Colonic mucosa (tissue), 4 donors: ENCODE measurements at regions not wholly inside any gene's neighbourhood (a gene's known extent, or its start where the extent isn't known, plus 50 kb on each side); places are given as distances from the start of the nearest gene placed in this dataset.

Source experiments
- DNase-seq: peaks from one replicate; pipeline ENCODE4 v3.0.0-alpha.2; 2020
- H3K27ac ChIP-seq: fragments of 200-600 bp; one replicate; pipeline ENCODE4 v1.8.0; 2021
- H3K27me3 ChIP-seq: fragments of 200-600 bp; one replicate; pipeline ENCODE4 v1.8.0; 2021
- H3K36me3 ChIP-seq: fragments of 200-600 bp; one replicate; pipeline ENCODE4 v1.8.0; 2021
- H3K4me1 ChIP-seq: fragments of 200-600 bp; one replicate; pipeline ENCODE4 v1.8.0; 2021; ENCODE audit warnings: mild to moderate bottlenecking
- H3K4me3 ChIP-seq: fragments of 200-600 bp; one replicate; pipeline ENCODE4 v1.8.0; 2021
- H3K9ac ChIP-seq, 2 donors: one replicate each; pipeline ENCODE4 v1.7.0; 2013; ENCODE audit warnings: control low read depth in 2 of 2, low read depth in 2 of 2, low read length in 2 of 2
- H3K9me3 ChIP-seq: fragments of 200-600 bp; one replicate; pipeline ENCODE4 v1.8.0; 2021
- CTCF ChIP-seq: fragments of 200-600 bp; IDR thresholded peaks from one replicate; pipeline ENCODE4 v1.8.0; 2022; ENCODE audit warnings: antibody characterized with exemption, mild to moderate bottlenecking
- intact Hi-C: fragments of 100-400 bp; cut with DNase I; formaldehyde crosslinking; loops from one replicate; pipeline ENCODE4 v1.14.1; 2022
- donor health status: healthy.
- donor health status: DM: no; HTN: no; CAD: no.
- donor health status: DM: no; HTN: no; CAD: no.

- Histone ChIP-seq H3K4me1 (no peaks in the 10 kb centered on the region), H3K9ac (no peak overlapping the region), H3K9me3 (no peaks in the 10 kb centered on the region), H3K4me3 (no peak overlapping the region), H3K27ac (no peak overlapping the region), H3K27me3 (no peaks in the 10 kb centered on the region), H3K36me3 (no peaks in the 10 kb centered on the region)
- TF ChIP-seq CTCF = no peak
- intact Hi-C loops = no loop called here
- DNase-seq = no peak
Observed at GRCh38 chr7:17229228-17229627, 69.2 kb upstream of the AHR start.

- DNase-seq = no peak
- Histone ChIP-seq H3K4me3 (no peak overlapping the region), H3K27me3 (no peaks in the 10 kb centered on the region), H3K27ac (no peak overlapping the region), H3K9me3 (no peaks in the 10 kb centered on the region), H3K9ac (no peak overlapping the region), H3K4me1 (no peaks in the 10 kb centered on the region), H3K36me3 (no peaks in the 10 kb centered on the region)
- intact Hi-C loops = no loop called here
- TF ChIP-seq CTCF = no peak
Observed at GRCh38 chr7:17230099-17230807, 68.2 kb upstream of the AHR start.

- Histone ChIP-seq H3K27me3 (no peaks in the 10 kb centered on the region), H3K4me3 (no peak overlapping the region), H3K4me1 (no peaks in the 10 kb centered on the region), H3K27ac (peak overlapping the region; percentile 7), H3K36me3 (no peaks in the 10 kb centered on the region), H3K9me3 (no peaks in the 10 kb centered on the region), H3K9ac (no peak overlapping the region)
- no peak for DNase-seq
- TF ChIP-seq CTCF = no peak
- intact Hi-C loops = no loop called here
Observed at GRCh38 chr7:17233603-17234002, 64.8 kb upstream of the AHR start.

- TF ChIP-seq CTCF = no peak
- intact Hi-C loops = no loop called here
- Histone ChIP-seq H3K27me3 (no peaks in the 10 kb centered on the region), H3K36me3 (no peaks in the 10 kb centered on the region), H3K9me3 (no peaks in the 10 kb centered on the region), H3K4me3 (no peak overlapping the region), H3K27ac (peak overlapping the region; percentile 7), H3K9ac (no peak overlapping the region), H3K4me1 (no peaks in the 10 kb centered on the region)
- no peak for DNase-seq
Observed at GRCh38 chr7:17234030-17234397, 64.4 kb upstream of the AHR start.

GRCh38 chr7:17234398-17235031 lies 63.9 kb upstream of the AHR start:
- Histone ChIP-seq H3K27ac (peak overlapping the region; percentile 37), H3K4me1 (no peaks in the 10 kb centered on the region), H3K36me3 (no peaks in the 10 kb centered on the region), H3K27me3 (no peaks in the 10 kb centered on the region), H3K9ac (no peak overlapping the region), H3K9me3 (no peaks in the 10 kb centered on the region), H3K4me3 (no peak overlapping the region)
- peak; percentile 37 for DNase-seq
- intact Hi-C loops = no loop called here
- TF ChIP-seq CTCF = no peak
